Mesendoderm (in vitro differentiated cells): ENCODE measurements at regions not wholly inside any gene's neighbourhood (a gene's known extent, or its start where the extent isn't known, plus 50 kb on each side); places are given as distances from the start of the nearest gene placed in this dataset.

Source experiments
- DNase-seq: peaks from one replicate; pipeline ENCODE4 v3.0.0; 2013
- H2AK5ac ChIP-seq: 2 replicates; pipeline ENCODE4 v1.6.1; 2013; ENCODE audit warnings: low read length, inconsistent platforms
- H2BK120ac ChIP-seq: 2 replicates; pipeline ENCODE4 v1.6.1; 2013; ENCODE audit warnings: low read depth, mild to moderate bottlenecking, low read length, moderate library complexity, mixed read lengths
- H2BK15ac ChIP-seq: replicated peaks from 2 replicates; pipeline ENCODE4 v1.6.1; 2013; ENCODE audit warnings: low read depth, mild to moderate bottlenecking, moderate library complexity
- H2BK5ac ChIP-seq: 2 replicates; pipeline ENCODE4 v1.6.1; 2013; ENCODE audit warnings: low read length, inconsistent platforms
- H3K18ac ChIP-seq: 2 replicates; pipeline ENCODE4 v1.6.1; 2013; ENCODE audit warnings: mild to moderate bottlenecking, low read length, mixed read lengths
- H3K23ac ChIP-seq: one replicate; pipeline ENCODE4 v1.6.1; 2013; ENCODE audit warnings: low read length
- H3K27ac ChIP-seq: 2 replicates; pipeline ENCODE4 v1.5.1; 2013; ENCODE audit warnings: low read depth, mild to moderate bottlenecking, inconsistent platforms, low read length, moderate library complexity
- H3K27me3 ChIP-seq: 2 replicates; pipeline ENCODE4 v1.6.1; 2013; ENCODE audit warnings: low read length, control low read depth, mild to moderate bottlenecking, inconsistent platforms; ENCODE audit not compliant: insufficient read depth, poor library complexity
- H3K36me3 ChIP-seq: 2 replicates; pipeline ENCODE4 v1.6.1; 2013; ENCODE audit warnings: low read length, inconsistent platforms; ENCODE audit not compliant: control insufficient read depth, insufficient read depth
- H3K4ac ChIP-seq: one replicate; pipeline ENCODE4 v1.6.1; 2013; ENCODE audit warnings: low read depth, mild to moderate bottlenecking, low read length, moderate library complexity
- H3K4me1 ChIP-seq: 2 replicates; pipeline ENCODE4 v1.6.1; 2013; ENCODE audit warnings: low read depth, low read length, inconsistent platforms; ENCODE audit not compliant: control insufficient read depth
- H3K4me2 ChIP-seq: 2 replicates; pipeline ENCODE4 v1.6.1; 2013; ENCODE audit warnings: low read length
- H3K4me3 ChIP-seq: 2 replicates; pipeline ENCODE4 v1.5.1; 2013; ENCODE audit warnings: mild to moderate bottlenecking, low read length
- H3K56ac ChIP-seq: one replicate; pipeline ENCODE4 v1.6.1; 2013; ENCODE audit warnings: low read length
- H3K79me1 ChIP-seq: 2 replicates; pipeline ENCODE4 v1.6.1; 2013; ENCODE audit warnings: low read length, inconsistent platforms
- H3K79me2 ChIP-seq: 2 replicates; pipeline ENCODE4 v1.6.1; 2013; ENCODE audit warnings: mild to moderate bottlenecking, low read length; ENCODE audit not compliant: control insufficient read depth, insufficient read depth
- H3K9ac ChIP-seq: 2 replicates; pipeline ENCODE4 v1.6.1; 2013; ENCODE audit warnings: low read length, inconsistent platforms
- H4K5ac ChIP-seq: one replicate; pipeline ENCODE4 v1.6.1; 2013; ENCODE audit warnings: low read length
- H4K8ac ChIP-seq: one replicate; pipeline ENCODE4 v1.6.1; 2013; ENCODE audit warnings: low read depth, mild to moderate bottlenecking, control low read depth, low read length, moderate library complexity
- WGBS: extraction: QIAGEN DNeasy Blood & Tissue Kit; methylation state at CpG from one replicate; pipeline ENCODE4 v1.1.7; 2013; ENCODE audit warnings: low lambda C conversion rate, missing lambda C conversion rate; ENCODE audit not compliant: insufficient coverage; ENCODE audit errors: extremely low coverage; 5-methylcytosine and 5-hydroxymethylcytosine counted together

DNA sequence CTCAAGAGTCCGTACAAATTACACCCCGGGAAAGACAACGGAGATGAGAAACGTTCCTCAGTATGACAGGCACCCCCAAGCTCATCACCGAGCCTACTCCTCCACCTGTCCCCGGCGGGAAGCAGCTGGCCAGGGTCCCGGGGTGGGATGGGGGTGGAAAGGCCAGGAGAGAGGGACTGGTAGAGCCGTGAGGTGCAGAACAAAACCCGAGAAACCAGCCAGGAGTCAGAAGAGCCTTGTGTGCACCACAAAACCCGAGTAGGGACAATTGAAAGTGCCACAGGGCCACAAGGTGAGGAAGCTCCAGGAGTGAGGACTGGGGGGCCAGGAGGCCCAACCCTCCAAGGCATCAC, 75.5 kb upstream of the SALL3 start:
- DNase-seq, result no peak

DNA sequence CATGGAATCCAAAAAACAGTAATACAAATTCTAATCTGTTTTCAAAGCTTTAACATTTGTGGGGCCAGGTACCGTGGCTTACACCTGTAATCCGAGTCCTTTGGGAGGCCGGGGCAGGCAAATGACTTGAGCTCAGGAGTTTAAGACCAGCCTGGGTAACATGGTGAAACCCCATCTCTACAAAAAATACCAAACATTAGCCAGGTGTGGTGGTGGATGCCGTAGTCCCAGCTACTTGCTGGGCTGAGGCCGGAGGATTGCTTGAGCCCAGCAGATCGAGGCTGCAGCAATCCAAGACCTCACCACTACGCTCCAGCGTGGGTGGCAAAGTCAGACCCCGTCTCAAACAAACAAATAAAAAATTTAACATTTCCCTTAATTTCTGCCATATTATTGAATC, 74.3 kb upstream of the SALL3 start:
- Histone ChIP-seq H3K79me2 (no peaks in the 10 kb centered on the region), H3K27ac (no peak overlapping the region), H3K27me3 (no peaks in the 10 kb centered on the region), H3K4me3 (no peak overlapping the region), H3K4ac (no peak overlapping the region), H4K5ac (no peak overlapping the region), H3K9ac (no peak overlapping the region), H3K79me1 (no peaks in the 10 kb centered on the region), H2BK5ac (no peak overlapping the region), H3K23ac (no peak overlapping the region), H3K4me1 (no peaks in the 10 kb centered on the region), H3K18ac (no peak overlapping the region), H4K8ac (no peak overlapping the region), H2BK120ac (no peak overlapping the region), H3K4me2 (no peak overlapping the region), H3K36me3 (no peaks in the 10 kb centered on the region), H3K56ac (no peak overlapping the region), H2AK5ac (no peak overlapping the region), H2BK15ac (no peak overlapping the region)
- no peak for DNase-seq
- no CpG with 5 or more reads among the region's 9 CpGs for WGBS

More for the DNA sequence above, 75.5 kb upstream of the SALL3 start:
- Histone ChIP-seq H2AK5ac (no peak overlapping the region), H3K9ac (no peak overlapping the region), H3K4ac (no peak overlapping the region), H2BK15ac (no peak overlapping the region), H4K8ac (no peak overlapping the region), H2BK5ac (no peak overlapping the region), H3K27ac (no peak overlapping the region), H3K4me3 (no peak overlapping the region), H3K79me1 (no peaks in the 10 kb centered on the region), H3K56ac (no peak overlapping the region), H2BK120ac (no peak overlapping the region), H3K4me1 (no peaks in the 10 kb centered on the region), H4K5ac (no peak overlapping the region), H3K27me3 (no peaks in the 10 kb centered on the region), H3K4me2 (no peak overlapping the region), H3K18ac (no peak overlapping the region), H3K23ac (no peak overlapping the region), H3K79me2 (no peaks in the 10 kb centered on the region), H3K36me3 (no peaks in the 10 kb centered on the region)
- WGBS, result no CpG with 5 or more reads among the region's 11 CpGs

DNA sequence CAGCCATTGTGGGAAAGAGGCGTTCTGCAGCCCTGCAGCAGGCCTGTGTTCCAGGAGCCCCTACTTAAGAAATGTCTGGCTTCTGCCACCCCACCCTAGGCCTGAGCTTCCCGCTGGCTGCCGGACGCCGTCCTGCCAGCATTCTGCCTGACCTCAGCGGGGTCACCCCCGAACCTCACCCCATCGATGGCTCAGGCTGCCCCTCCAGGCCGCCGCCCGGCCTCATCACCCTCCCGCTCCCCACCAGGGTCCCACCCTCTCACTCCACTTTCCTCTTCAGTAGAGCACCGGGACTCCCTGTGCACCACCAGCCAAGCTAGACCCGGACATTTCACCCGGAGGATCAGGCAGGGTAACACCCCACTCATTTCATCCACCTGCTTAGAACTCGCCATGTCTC, 73.6 kb upstream of the SALL3 start:
- Histone ChIP-seq H3K27ac (no peak overlapping the region), H4K5ac (no peak overlapping the region), H3K56ac (no peak overlapping the region), H3K79me1 (no peaks in the 10 kb centered on the region), H3K79me2 (no peaks in the 10 kb centered on the region), H2BK5ac (no peak overlapping the region), H3K4me1 (no peaks in the 10 kb centered on the region), H3K4ac (no peak overlapping the region), H2AK5ac (no peak overlapping the region), H3K36me3 (no peaks in the 10 kb centered on the region), H4K8ac (no peak overlapping the region), H3K18ac (no peak overlapping the region), H2BK15ac (no peak overlapping the region), H3K4me3 (no peak overlapping the region), H3K4me2 (no peak overlapping the region), H3K9ac (no peak overlapping the region), H3K27me3 (no peaks in the 10 kb centered on the region), H2BK120ac (no peak overlapping the region), H3K23ac (no peak overlapping the region)
- DNase-seq, result no peak
- no CpG with 5 or more reads among the region's 16 CpGs for WGBS

DNA sequence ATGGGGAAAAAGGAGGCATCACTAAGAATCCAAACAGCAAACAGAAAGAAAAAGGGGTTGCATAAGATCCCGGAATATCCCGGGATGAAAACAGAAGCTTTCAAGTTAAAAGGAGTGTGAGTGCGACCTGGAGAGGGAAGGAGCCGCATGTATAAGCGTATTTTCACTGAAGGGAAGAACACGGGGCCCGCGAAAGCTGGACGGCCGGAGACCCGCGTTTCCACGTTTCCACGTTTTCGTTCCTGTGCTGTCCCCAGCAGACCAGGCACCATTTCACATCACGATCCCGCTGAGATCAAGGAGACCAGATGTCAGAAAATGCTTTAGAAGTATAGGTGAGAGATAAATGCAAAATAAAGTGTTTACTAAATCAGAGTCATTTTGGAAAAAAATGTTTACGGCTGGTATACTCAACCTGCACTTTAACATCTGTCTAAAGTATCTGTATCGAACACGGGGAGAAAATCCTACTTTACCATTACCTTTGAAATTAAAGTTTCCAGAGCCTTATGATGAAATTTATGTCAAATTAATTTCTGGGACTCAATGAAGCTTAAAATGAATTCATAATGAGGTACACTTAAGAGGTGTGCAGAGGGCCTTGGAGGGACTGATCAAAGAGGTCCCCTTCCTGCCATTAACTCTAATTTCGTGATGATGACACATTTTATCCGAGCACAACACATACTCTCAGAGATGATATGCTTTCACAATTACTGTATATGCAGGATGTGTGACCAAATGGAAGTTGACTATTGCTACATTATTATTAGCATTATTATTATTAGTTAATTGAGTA, 71.0 kb upstream of the SALL3 start:
- Histone ChIP-seq H3K4ac (no peak overlapping the region), H3K18ac (no peak overlapping the region), H3K79me2 (no peaks in the 10 kb centered on the region), H3K9ac (no peak overlapping the region), H3K36me3 (no peaks in the 10 kb centered on the region), H3K56ac (no peak overlapping the region), H2AK5ac (no peak overlapping the region), H3K4me1 (no peaks in the 10 kb centered on the region), H3K4me2 (no peak overlapping the region), H4K5ac (no peak overlapping the region), H3K4me3 (no peak overlapping the region), H3K79me1 (no peaks in the 10 kb centered on the region), H2BK120ac (no peak overlapping the region), H3K27ac (no peak overlapping the region), H4K8ac (no peak overlapping the region), H3K27me3 (no peaks in the 10 kb centered on the region), H2BK15ac (no peak overlapping the region), H3K23ac (no peak overlapping the region), H2BK5ac (no peak overlapping the region)
- WGBS, result no CpG with 5 or more reads among the region's 22 CpGs
- DNase-seq, result no peak

DNA sequence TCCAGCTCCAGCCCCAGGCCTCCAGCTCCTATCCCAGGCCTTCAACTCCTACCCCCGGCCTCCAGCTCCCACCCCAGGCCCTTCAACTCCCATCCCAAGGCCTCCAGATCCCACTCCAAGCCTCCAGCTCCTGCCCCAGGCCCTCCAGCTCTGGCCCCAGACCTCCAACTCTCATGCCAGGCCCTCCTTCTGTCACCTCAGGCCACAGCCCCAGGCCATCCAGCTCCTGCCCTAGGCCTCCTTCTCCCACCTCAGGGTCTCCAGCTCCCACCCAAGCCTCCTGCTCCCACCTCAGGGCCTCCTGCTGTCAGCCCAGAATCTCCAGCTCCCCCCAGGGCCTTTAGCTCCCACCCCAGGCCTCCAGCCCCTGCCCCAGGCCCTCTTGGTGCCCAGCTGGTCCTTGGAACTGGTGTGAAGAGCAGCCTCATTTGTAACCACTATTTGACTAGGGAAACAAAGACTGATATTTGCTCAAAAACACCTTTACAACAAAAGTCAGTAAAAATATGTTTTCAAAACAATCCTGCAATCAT, 67.8 kb upstream of the SALL3 start:
- H3K56ac ChIP-seq, result no peak overlapping the region
- H3K27ac ChIP-seq, result no peak overlapping the region
- no peak for DNase-seq
- H2BK15ac ChIP-seq, result no peak overlapping the region
- no peak overlapping the region for H3K4ac ChIP-seq
- H2AK5ac ChIP-seq, result no peak overlapping the region
- no peak overlapping the region for H2BK5ac ChIP-seq
- no peaks in the 10 kb centered on the region for H3K36me3 ChIP-seq
- no peaks in the 10 kb centered on the region for H3K4me1 ChIP-seq
- H3K27me3 ChIP-seq, result no peaks in the 10 kb centered on the region
- H2BK120ac ChIP-seq, result no peak overlapping the region
- H3K9ac ChIP-seq, result no peak overlapping the region
- no peak overlapping the region for H3K18ac ChIP-seq
- H3K23ac ChIP-seq, result no peak overlapping the region
- no CpG with 5 or more reads among the region's 1 CpG for whole genome bisulfite sequencing
- no peaks in the 10 kb centered on the region for H3K79me1 ChIP-seq
- H4K5ac ChIP-seq, result no peak overlapping the region
- H3K4me3 ChIP-seq, result no peak overlapping the region
- H3K79me2 ChIP-seq, result no peaks in the 10 kb centered on the region
- no peak overlapping the region for H3K4me2 ChIP-seq
- no peak overlapping the region for H4K8ac ChIP-seq

DNA sequence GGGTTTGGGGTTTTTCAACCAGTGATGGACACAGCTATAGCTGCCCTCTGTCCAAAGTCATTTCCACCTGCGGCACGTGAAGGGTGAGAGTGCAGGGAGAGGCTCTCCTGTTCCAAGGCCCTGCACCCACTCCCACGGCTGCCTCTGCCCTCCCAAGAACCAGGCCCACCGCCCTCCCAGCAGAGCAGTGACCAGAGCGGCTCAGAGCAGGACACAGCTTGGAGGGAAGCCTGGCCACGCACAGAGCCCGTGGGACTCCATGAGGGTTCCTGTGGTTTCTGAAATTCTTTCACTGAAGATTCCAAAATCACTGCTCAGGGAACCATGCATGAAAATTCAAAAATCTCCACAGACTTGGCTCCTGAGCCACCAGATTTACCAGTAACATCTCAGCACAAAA, 67.3 kb upstream of the SALL3 start:
- Histone ChIP-seq H3K27me3 (no peaks in the 10 kb centered on the region), H3K27ac (no peak overlapping the region), H3K79me2 (no peaks in the 10 kb centered on the region), H3K9ac (no peak overlapping the region), H3K4ac (no peak overlapping the region), H3K18ac (no peak overlapping the region), H2BK120ac (no peak overlapping the region), H3K56ac (no peak overlapping the region), H2BK5ac (no peak overlapping the region), H4K8ac (no peak overlapping the region), H3K36me3 (no peaks in the 10 kb centered on the region), H3K4me2 (no peak overlapping the region), H2AK5ac (no peak overlapping the region), H3K4me1 (no peaks in the 10 kb centered on the region), H4K5ac (no peak overlapping the region), H3K23ac (no peak overlapping the region), H3K79me1 (no peaks in the 10 kb centered on the region), H2BK15ac (no peak overlapping the region), H3K4me3 (no peak overlapping the region)
- WGBS, result no CpG with 5 or more reads among the region's 7 CpGs
- DNase-seq, result no peak
